Loucy (cell line): ENCODE measurements at regions not wholly inside any gene's neighbourhood (a gene's known extent, or its start where the extent isn't known, plus 50 kb on each side); places are given as distances from the start of the nearest gene placed in this dataset.

Experiments used
- H2AFZ ChIP-seq: fragments of 200-600 bp; sonication (generic); 2 replicates; pipeline ENCODE4 v1.6.0; 2016; ENCODE audit warnings: antibody characterized with exemption, mild to moderate bottlenecking, low read length, moderate library complexity
- H3F3A ChIP-seq: fragments of 200-600 bp; 2 replicates; pipeline ENCODE4 v1.6.0; 2016; ENCODE audit warnings: antibody characterized with exemption, low read depth, mild to moderate bottlenecking
- H3K27me3 ChIP-seq: fragments of 200-600 bp; sonication (generic); 2 replicates; pipeline ENCODE4 v1.6.1; 2014; ENCODE audit warnings: low read length, mild to moderate bottlenecking; ENCODE audit not compliant: insufficient read depth, poor library complexity, severe bottlenecking
- H3K36me3 ChIP-seq: fragments of 200-600 bp; sonication (generic); 2 replicates; pipeline ENCODE4 v1.6.1; 2016; ENCODE audit warnings: low read length; ENCODE audit not compliant: insufficient read depth
- H3K4me1 ChIP-seq: fragments of 200-600 bp; sonication (generic); 2 replicates; pipeline ENCODE4 v1.5.1; 2014; ENCODE audit warnings: low read length, mild to moderate bottlenecking; ENCODE audit not compliant: insufficient read depth, poor library complexity, severe bottlenecking
- H3K4me2 ChIP-seq: fragments of 200-600 bp; sonication (generic); 2 replicates; pipeline ENCODE4 v1.6.0; 2014; ENCODE audit warnings: antibody characterized with exemption, low read length, low read depth, mild to moderate bottlenecking; ENCODE audit not compliant: poor library complexity, severe bottlenecking
- H3K4me3 ChIP-seq: fragments of 200-600 bp; sonication (generic); 2 replicates; pipeline ENCODE4 v1.5.1; 2014; ENCODE audit warnings: low read length, mild to moderate bottlenecking, mixed read lengths; ENCODE audit not compliant: poor library complexity, severe bottlenecking
- H3K79me2 ChIP-seq: fragments of 200-600 bp; sonication (generic); 2 replicates; pipeline ENCODE4 v1.6.1; 2014; ENCODE audit warnings: low read length; ENCODE audit not compliant: insufficient read depth
- H3K9ac ChIP-seq: fragments of 200-600 bp; sonication (generic); 2 replicates; pipeline ENCODE4 v1.6.0; 2014; ENCODE audit warnings: mild to moderate bottlenecking, low read depth, low read length, moderate library complexity; ENCODE audit not compliant: poor library complexity, severe bottlenecking
- H3K9me2 ChIP-seq: fragments of 200-600 bp; sonication (generic); replicated peaks from 2 replicates; pipeline ENCODE4 v1.6.1; 2016; ENCODE audit warnings: low read depth, low read length, mixed read lengths
- H3K9me3 ChIP-seq: fragments of 200-600 bp; sonication (generic); 2 replicates; pipeline ENCODE4 v1.6.1; 2014; ENCODE audit warnings: mild to moderate bottlenecking, antibody characterized with exemption, low read length, low read depth; ENCODE audit not compliant: insufficient read depth
- H4K20me1 ChIP-seq: fragments of 200-600 bp; sonication (generic); 2 replicates; pipeline ENCODE4 v1.6.0; 2014; ENCODE audit warnings: antibody characterized with exemption, low read length, mild to moderate bottlenecking; ENCODE audit not compliant: insufficient read depth, poor library complexity, severe bottlenecking
- EZH2phosphoT487 ChIP-seq: fragments of 200-600 bp; IDR thresholded peaks from 2 replicates; pipeline ENCODE4 v1.6.1; 2018; ENCODE audit warnings: antibody characterized with exemption, mild to moderate bottlenecking, moderate library complexity, borderline replicate concordance
- TF ChIP-seq, protein P1 (sequence below): fragments of 200-600 bp; sonication (generic); conservative IDR thresholded peaks from 2 replicates; pipeline ENCODE4 v1.5.1; 2014; ENCODE audit warnings: mild to moderate bottlenecking, antibody characterized with exemption, low read length

- Histone ChIP-seq H3K9me3 (no peaks in the 10 kb centered on the region), H3K79me2 (no peaks in the 10 kb centered on the region), H2AFZ (no peak overlapping the region), H3K9ac (no peak overlapping the region), H3K4me3 (no peak overlapping the region), H3K27me3 (no peaks in the 10 kb centered on the region), H3F3A (no peaks in the 10 kb centered on the region), H4K20me1 (no peaks in the 10 kb centered on the region), H3K4me2 (no peak overlapping the region), H3K4me1 (no peaks in the 10 kb centered on the region), H3K9me2 (no peaks in the 10 kb centered on the region), H3K36me3 (no peaks in the 10 kb centered on the region)
- no peak for TF ChIP-seq EZH2phosphoT487
- TF ChIP-seq, protein P1, sequence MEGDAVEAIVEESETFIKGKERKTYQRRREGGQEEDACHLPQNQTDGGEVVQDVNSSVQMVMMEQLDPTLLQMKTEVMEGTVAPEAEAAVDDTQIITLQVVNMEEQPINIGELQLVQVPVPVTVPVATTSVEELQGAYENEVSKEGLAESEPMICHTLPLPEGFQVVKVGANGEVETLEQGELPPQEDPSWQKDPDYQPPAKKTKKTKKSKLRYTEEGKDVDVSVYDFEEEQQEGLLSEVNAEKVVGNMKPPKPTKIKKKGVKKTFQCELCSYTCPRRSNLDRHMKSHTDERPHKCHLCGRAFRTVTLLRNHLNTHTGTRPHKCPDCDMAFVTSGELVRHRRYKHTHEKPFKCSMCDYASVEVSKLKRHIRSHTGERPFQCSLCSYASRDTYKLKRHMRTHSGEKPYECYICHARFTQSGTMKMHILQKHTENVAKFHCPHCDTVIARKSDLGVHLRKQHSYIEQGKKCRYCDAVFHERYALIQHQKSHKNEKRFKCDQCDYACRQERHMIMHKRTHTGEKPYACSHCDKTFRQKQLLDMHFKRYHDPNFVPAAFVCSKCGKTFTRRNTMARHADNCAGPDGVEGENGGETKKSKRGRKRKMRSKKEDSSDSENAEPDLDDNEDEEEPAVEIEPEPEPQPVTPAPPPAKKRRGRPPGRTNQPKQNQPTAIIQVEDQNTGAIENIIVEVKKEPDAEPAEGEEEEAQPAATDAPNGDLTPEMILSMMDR, result no peak
Observed at GRCh38 chr3:4021162-4021561, 221.9 kb downstream of the LRRN1 start.

GRCh38 chr3:4029135-4029534 is 229.9 kb downstream of the LRRN1 start:
- no peaks in the 10 kb centered on the region for H3F3A ChIP-seq
- no peak overlapping the region for H2AFZ ChIP-seq
- H3K9ac ChIP-seq, result no peak overlapping the region
- H3K4me2 ChIP-seq, result no peak overlapping the region
- no peaks in the 10 kb centered on the region for H3K79me2 ChIP-seq
- no peaks in the 10 kb centered on the region for H3K4me1 ChIP-seq
- no peaks in the 10 kb centered on the region for H3K27me3 ChIP-seq
- no peaks in the 10 kb centered on the region for H3K9me2 ChIP-seq
- no peaks in the 10 kb centered on the region for H3K36me3 ChIP-seq
- no peak for TF ChIP-seq EZH2phosphoT487
- TF ChIP-seq, protein P1, result no peak
- H3K4me3 ChIP-seq, result no peak overlapping the region
- no peaks in the 10 kb centered on the region for H4K20me1 ChIP-seq
- H3K9me3 ChIP-seq, result no peaks in the 10 kb centered on the region

GRCh38 chr3:4030624-4031023 is 231.4 kb downstream of the LRRN1 start:
- Histone ChIP-seq H3K27me3 (no peaks in the 10 kb centered on the region), H2AFZ (no peak overlapping the region), H3K9ac (no peak overlapping the region), H3K4me3 (no peak overlapping the region), H3K36me3 (no peaks in the 10 kb centered on the region), H3K4me1 (no peaks in the 10 kb centered on the region), H4K20me1 (no peaks in the 10 kb centered on the region), H3K9me2 (no peaks in the 10 kb centered on the region), H3K4me2 (no peak overlapping the region), H3K9me3 (no peaks in the 10 kb centered on the region), H3F3A (no peaks in the 10 kb centered on the region), H3K79me2 (no peaks in the 10 kb centered on the region)
- TF ChIP-seq, protein P1, result no peak
- no peak for TF ChIP-seq EZH2phosphoT487
